Stimulated activated naive CD4-positive, alpha-beta T cell (primary cell): ENCODE measurements at regions not wholly inside any gene's neighbourhood (a gene's known extent, or its start where the extent isn't known, plus 50 kb on each side); places are given as distances from the start of the nearest gene placed in this dataset.
"Not testable (repeated sequence)": the region's sequence is repeated elsewhere in the genome, so short reads cannot be mapped to it uniquely, and the experiment has no call there.

Experiments
- DNase-seq, 6 experiments: peaks; one replicate each; lab custom pipeline; 2025; lab: John Stamatoyannopoulos, UW

GRCh38 chr6:86256615-86257187 lies 614.0 kb upstream of the SYNCRIP start:
- DNase-seq = no peak

- no peak for DNase-seq
These were observed 613.3 kb upstream of the SYNCRIP start for GRCh38 chr6:86255973-86256372.

- no peak for DNase-seq
These were observed 608.4 kb upstream of the SYNCRIP start for GRCh38 chr6:86251106-86251505.

GRCh38 chr6:86217906-86218305 lies 575.2 kb upstream of the SYNCRIP start:
- no peak for DNase-seq

- DNase-seq = no peak
These were observed 572.6 kb upstream of the SYNCRIP start for GRCh38 chr6:86215323-86215722.

GRCh38 chr6:86205980-86206379 lies 563.3 kb upstream of the SYNCRIP start:
- DNase-seq = no peak

- no peak for DNase-seq
These were observed 560.4 kb upstream of the SYNCRIP start for GRCh38 chr6:86203044-86203443.

- no peak for DNase-seq
These were observed 551.1 kb upstream of the SYNCRIP start for GRCh38 chr6:86193821-86194220.

- no peak for DNase-seq
These were observed 549.4 kb upstream of the SYNCRIP start for GRCh38 chr6:86192123-86192522.

GRCh38 chr6:86175149-86175548 lies 532.5 kb upstream of the SYNCRIP start:
- DNase-seq = not testable (repeated sequence)

GRCh38 chr6:86154852-86155251 lies 512.2 kb upstream of the SYNCRIP start:
- DNase-seq = no peak

- no peak for DNase-seq
These were observed 510.8 kb upstream of the SYNCRIP start for GRCh38 chr6:86153521-86153920.

- no peak for DNase-seq
These were observed 509.9 kb upstream of the SYNCRIP start for GRCh38 chr6:86152546-86152945.

- DNase-seq = no peak
These were observed 505.9 kb upstream of the SYNCRIP start for GRCh38 chr6:86148586-86148985.

GRCh38 chr6:86147859-86148258 lies 505.2 kb upstream of the SYNCRIP start:
- no peak for DNase-seq

- no peak for DNase-seq
These were observed 504.6 kb upstream of the SYNCRIP start for GRCh38 chr6:86147311-86147710.

GRCh38 chr6:86146751-86147150 lies 504.1 kb upstream of the SYNCRIP start:
- not testable (repeated sequence) for DNase-seq

GRCh38 chr6:86142326-86142725 lies 499.6 kb upstream of the SYNCRIP start:
- DNase-seq = no peak

- DNase-seq = no peak
These were observed 485.6 kb upstream of the SYNCRIP start for GRCh38 chr6:86128130-86128814.

GRCh38 chr6:86122086-86122485 lies 479.4 kb upstream of the SYNCRIP start:
- no peak for DNase-seq

GRCh38 chr6:86118271-86118670 lies 475.6 kb upstream of the SYNCRIP start:
- DNase-seq = no peak

- DNase-seq = no peak
These were observed 465.3 kb upstream of the SYNCRIP start for GRCh38 chr6:86107985-86108384.

- no peak for DNase-seq
These were observed 445.3 kb upstream of the SYNCRIP start for GRCh38 chr6:86087954-86088353.

GRCh38 chr6:86079938-86080337 lies 437.3 kb upstream of the SYNCRIP start:
- DNase-seq = no peak
